MM.1S (cell line): ENCODE measurements at regions not wholly inside any gene's neighbourhood (a gene's known extent, or its start where the extent isn't known, plus 50 kb on each side); places are given as distances from the start of the nearest gene placed in this dataset.

Source experiments
- CTCF ChIP-seq: fragments of 300-600 bp; sonication (generic); IDR thresholded peaks from 2 replicates; pipeline ENCODE4 v1.5.1; 2016; ENCODE audit warnings: antibody characterized with exemption, low read length, mixed read lengths
- EZH2 ChIP-seq: fragments of 300-600 bp; sonication (generic); optimal IDR thresholded peaks from 2 replicates; pipeline ENCODE3; 2017; ENCODE audit warnings: low read depth, mild to moderate bottlenecking, antibody characterized with exemption, low read length, mixed read lengths
- EZH2phosphoT487 ChIP-seq: fragments of 300-600 bp; sonication (generic); IDR thresholded peaks from 2 replicates; pipeline ENCODE4 v1.6.1; 2018; ENCODE audit warnings: antibody characterized with exemption, low read length

DNA sequence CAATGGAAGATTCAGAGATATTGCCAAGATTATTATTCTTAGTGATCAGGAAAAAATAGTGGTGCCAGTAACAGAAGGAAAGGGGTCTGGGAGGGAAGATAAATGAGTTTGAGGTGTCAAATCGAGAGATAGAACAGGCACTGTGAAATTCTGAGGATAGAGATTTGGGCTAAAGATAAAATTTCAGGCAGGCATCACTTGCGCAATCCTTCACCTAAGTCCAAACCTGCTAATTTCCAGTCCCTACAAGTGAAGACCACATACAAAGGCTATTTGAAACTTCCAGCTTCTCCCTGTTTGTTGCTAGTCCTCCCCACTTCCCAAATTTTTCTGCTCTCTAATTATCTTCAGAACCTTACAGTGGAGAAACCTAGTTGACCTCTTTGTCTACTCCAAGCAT, 494.6 kb downstream of the MAGEE1 start:
- TF ChIP-seq CTCF (no peak), EZH2phosphoT487 (no peak), EZH2 (no peak)
